Heart left ventricle (tissue), 16 donors: ENCODE measurements at regions not wholly inside any gene's neighbourhood (a gene's known extent, or its start where the extent isn't known, plus 50 kb on each side); places are given as distances from the start of the nearest gene placed in this dataset.

Experiments used
- ATAC-seq, 4 donors: fragments of 200-7000 bp; cut with Tn5 transposase; one replicate each; pipeline ENCODE4 v1.9.1; 2020 to 2022; ENCODE audit warnings: moderate library complexity in 4 of 4, mild to moderate bottlenecking in 3 of 4, moderate number of reproducible peaks in 1 of 4
- DNase-seq, 5 donors: peaks; one replicate each; pipeline ENCODE4 v3.0.0-alpha.2; 2020
- H3K27ac ChIP-seq, 12 donors: fragments of 200-600 bp; sonication (generic) in 4 of 12; one replicate each; pipeline versions ENCODE4 v1.5.0 to v1.8.0; 2016 to 2022; ENCODE audit warnings: mild to moderate bottlenecking in 2 of 12
- H3K27me3 ChIP-seq, 9 donors: fragments of 200-600 bp; sonication (generic) in 2 of 9; one replicate each; pipeline versions ENCODE4 v1.5.1 to v1.8.0; 2016 to 2022; ENCODE audit warnings: mild to moderate bottlenecking in 3 of 9
- H3K36me3 ChIP-seq, 9 donors: fragments of 200-600 bp; sonication (generic) in 2 of 9; one replicate each; pipeline versions ENCODE4 v1.5.0 to v1.8.0; 2018 to 2022; ENCODE audit warnings: mild to moderate bottlenecking in 2 of 9
- H3K4me1 ChIP-seq, 12 donors: fragments of 200-600 bp; sonication (generic) in 4 of 12; one replicate each; pipeline versions ENCODE4 v1.5.0 to v1.8.0; 2016 to 2022; ENCODE audit warnings: mild to moderate bottlenecking in 3 of 12
- H3K4me3 ChIP-seq, 12 donors: fragments of 200-600 bp; sonication (generic) in 4 of 12; one replicate each; pipeline versions ENCODE4 v1.5.0 to v1.8.0; 2017 to 2022; ENCODE audit warnings: mild to moderate bottlenecking in 9 of 12, moderate library complexity in 4 of 12
- H3K9me3 ChIP-seq, 12 donors: fragments of 200-600 bp; sonication (generic) in 4 of 12; one replicate each; pipeline versions ENCODE4 v1.5.0 to v1.8.0; 2016 to 2022; ENCODE audit warnings: mild to moderate bottlenecking in 1 of 12
- POLR2A ChIP-seq, 2 donors: fragments of 450-650 bp; IDR thresholded peaks; one replicate each; pipeline ENCODE4 v1.6.1; 2017; ENCODE audit warnings: antibody characterized with exemption in 2 of 2, mild to moderate bottlenecking in 2 of 2, moderate library complexity in 2 of 2
- WGBS, 4 donors: extraction: QIAGEN DNeasy Blood & Tissue Kit in 2 of 4; methylation state at CpG; one replicate each; pipeline versions ENCODE4 v1.1.5 to v1.1.7; 2013 to 2018; 5-methylcytosine and 5-hydroxymethylcytosine counted together
- intact Hi-C, 10 donors: fragments of 100-400 bp; cut with DNase I; formaldehyde crosslinking; loops; one replicate each; pipeline versions ENCODE4 v1.11.1 to v1.14.2; 2022
- TF ChIP-seq, protein P1 (sequence below), 12 donors: fragments of 200-600 bp; sonication (generic) in 4 of 12; IDR thresholded peaks; one replicate each; pipeline versions ENCODE4 v1.5.0 to v1.8.0; 2018 to 2022; ENCODE audit warnings: antibody characterized with exemption in 12 of 12, mild to moderate bottlenecking in 5 of 12
- donor health status: ischemic (EF 13 %, LVEDD 7.1; RV severe dilation, severe dysfunction).
- donor health status: healthy with polysubstance abuse.
- donor health status: DM: no; HTN: yes; CAD: no.
- donor health status: DM: no; HTN: no; CAD: no.
- donor health status: ischemic (EF 25% LVEDD 6.9; RV normal size, moderate dysfunction).
- donor health status: ischemic (EF 25% LVEDD 5.7; RV mildly dilated, moderate dysfunction).
- donor health status: healthy.
- donor health status: DM: yes; HTN: yes; CAD: no.
- donor health status: ischemic (EF 35%, LVEDD 5.7; RV mildly dilated, moderate dysfunction).
- donor health status: nonischemic (EF 11% LVEDD 7.7; RV severe dilation, severe dysfunction).
- donor health status: DM: yes; HTN: yes; CAD: no.
- donor health status: PGD.
- donor health status: ischemic (EF 29% LVEDD 5.4; RV normal size, mild dysfunction).
- donor health status: nonischemic (EF 23%, LVEDD 6.1; RV moderate dilation, normal function).

DNA sequence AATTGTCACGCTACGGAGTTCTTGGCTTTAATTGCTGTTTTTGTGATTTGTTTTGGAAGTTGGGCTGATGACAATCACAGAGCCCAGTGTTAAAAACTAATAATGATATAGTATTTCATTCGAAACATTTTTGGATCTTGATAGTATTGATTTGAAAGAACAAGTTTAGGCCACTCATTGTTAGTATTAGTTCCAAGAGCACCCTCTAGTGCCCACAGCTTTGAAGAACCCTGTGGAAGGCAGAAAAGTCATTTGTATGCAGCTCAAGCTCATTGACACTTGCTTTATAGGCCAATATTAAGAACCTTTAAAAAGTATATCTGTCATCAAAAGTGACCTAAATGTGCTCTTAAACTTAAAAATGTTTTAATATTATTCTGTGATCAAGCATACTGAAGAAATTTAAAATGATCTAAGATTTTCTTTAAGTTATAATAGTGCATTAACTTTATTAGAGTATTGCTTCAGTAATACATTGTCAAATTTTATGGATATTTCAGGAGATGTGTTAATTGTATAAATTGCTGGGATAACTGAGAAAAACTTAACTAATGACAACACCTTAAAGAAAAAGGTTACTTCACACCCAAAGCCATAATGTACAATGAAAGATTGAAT lies 191.0 kb downstream of the GRB14 start:
- ATAC-seq = no peak
- intact Hi-C loops = loop anchor here in 9 of 10 donors (2.0 to 5.0 kb wide), 6 partner anchors 1083 to 1248 kb away; no protein-coding TSS in a partner anchor
- TF ChIP-seq, protein P1, sequence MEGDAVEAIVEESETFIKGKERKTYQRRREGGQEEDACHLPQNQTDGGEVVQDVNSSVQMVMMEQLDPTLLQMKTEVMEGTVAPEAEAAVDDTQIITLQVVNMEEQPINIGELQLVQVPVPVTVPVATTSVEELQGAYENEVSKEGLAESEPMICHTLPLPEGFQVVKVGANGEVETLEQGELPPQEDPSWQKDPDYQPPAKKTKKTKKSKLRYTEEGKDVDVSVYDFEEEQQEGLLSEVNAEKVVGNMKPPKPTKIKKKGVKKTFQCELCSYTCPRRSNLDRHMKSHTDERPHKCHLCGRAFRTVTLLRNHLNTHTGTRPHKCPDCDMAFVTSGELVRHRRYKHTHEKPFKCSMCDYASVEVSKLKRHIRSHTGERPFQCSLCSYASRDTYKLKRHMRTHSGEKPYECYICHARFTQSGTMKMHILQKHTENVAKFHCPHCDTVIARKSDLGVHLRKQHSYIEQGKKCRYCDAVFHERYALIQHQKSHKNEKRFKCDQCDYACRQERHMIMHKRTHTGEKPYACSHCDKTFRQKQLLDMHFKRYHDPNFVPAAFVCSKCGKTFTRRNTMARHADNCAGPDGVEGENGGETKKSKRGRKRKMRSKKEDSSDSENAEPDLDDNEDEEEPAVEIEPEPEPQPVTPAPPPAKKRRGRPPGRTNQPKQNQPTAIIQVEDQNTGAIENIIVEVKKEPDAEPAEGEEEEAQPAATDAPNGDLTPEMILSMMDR (IDR thresholded peaks at IDR 0.05) = peak; percentile 38 to 70 (median 53)
- TF ChIP-seq POLR2A (IDR thresholded peaks at IDR 0.05) = no peak
- Histone ChIP-seq H3K4me3 (no peak overlapping the region), H3K9me3 (no peaks in the 10 kb centered on the region), H3K27me3 (peaks cover 0 to 6% (median 0%) of the 10 kb centered on the region in 9 donors), H3K4me1 (no peaks in the 10 kb centered on the region), H3K36me3 (no peaks in the 10 kb centered on the region), H3K27ac (no peak overlapping the region)
- DNase-seq = no peak
- 70 to 81% (median 72%) methylated on average over 3 of the region's 3 CpGs for WGBS, 4 donors

DNA sequence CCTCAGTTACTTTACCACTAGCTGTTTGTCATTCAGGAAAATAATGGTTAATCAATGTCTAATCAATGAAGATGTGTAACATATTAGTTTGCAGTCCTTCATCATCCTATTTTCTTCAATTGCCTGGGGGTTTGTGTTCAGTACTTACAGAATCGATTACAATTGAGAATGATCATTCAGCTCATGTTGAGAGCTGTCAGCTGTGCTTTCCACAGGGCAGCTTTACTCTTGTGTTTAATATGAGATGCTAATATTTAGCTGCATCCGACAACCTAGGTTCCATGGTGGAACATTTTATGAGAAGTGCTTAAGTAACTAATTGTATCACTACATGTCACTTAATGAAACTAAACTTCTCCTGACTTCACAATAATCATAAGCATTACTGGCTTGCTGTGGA lies 191.9 kb downstream of the GRB14 start:
- H3K4me3 ChIP-seq = no peak overlapping the region
- intact Hi-C loops = loop anchor here in 7 of 10 donors (2.0 to 10.0 kb wide), 5 partner anchors 1082 to 1232 kb away; no protein-coding TSS in a partner anchor
- DNase-seq (no peak), ATAC-seq (no peak)
- H3K9me3 ChIP-seq = no peaks in the 10 kb centered on the region
- H3K27ac ChIP-seq = no peak overlapping the region
- no peaks in the 10 kb centered on the region for H3K4me1 ChIP-seq
- H3K36me3 ChIP-seq = no peaks in the 10 kb centered on the region
- TF ChIP-seq, protein P1 (IDR thresholded peaks at IDR 0.05) = no peak
- TF ChIP-seq POLR2A (IDR thresholded peaks at IDR 0.05) = no peak
- WGBS, 4 donors = 75 to 79% (median 77%) methylated on average over 2 of the region's 2 CpGs
- H3K27me3 ChIP-seq = peaks cover 0 to 5% (median 0%) of the 10 kb centered on the region in 9 donors

DNA sequence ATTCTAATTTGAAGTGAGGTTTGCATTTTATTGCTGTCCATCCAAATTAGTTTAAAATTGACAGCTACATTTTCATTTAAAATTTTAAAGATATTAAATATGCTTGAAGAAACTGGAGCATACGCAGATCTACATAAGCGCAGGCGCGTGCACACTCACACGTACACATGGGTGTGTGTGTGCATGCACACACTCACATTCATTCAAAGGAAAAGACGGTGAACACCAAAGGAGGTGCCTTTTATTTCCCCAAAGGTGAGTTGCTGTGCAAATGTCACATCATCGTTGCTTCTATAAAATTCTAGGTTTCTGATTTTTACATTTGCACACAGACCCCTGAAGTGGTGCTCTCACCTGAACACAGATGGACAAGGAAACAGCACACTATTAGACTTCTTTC lies 194.2 kb downstream of the GRB14 start:
- no peaks in the 10 kb centered on the region for H3K4me1 ChIP-seq
- no peaks in the 10 kb centered on the region for H3K36me3 ChIP-seq
- ATAC-seq = no peak
- DNase-seq = no peak
- no peak overlapping the region for H3K4me3 ChIP-seq
- 93 to 96% (median 95%) methylated on average over 7 of the region's 7 CpGs for WGBS, 4 donors
- H3K27me3 ChIP-seq = no peaks in the 10 kb centered on the region
- no peaks in the 10 kb centered on the region for H3K9me3 ChIP-seq
- no peak for TF ChIP-seq POLR2A (IDR thresholded peaks at IDR 0.05)
- TF ChIP-seq, protein P1 (IDR thresholded peaks at IDR 0.05) = no peak
- intact Hi-C loops = loop anchor here in 6 of 10 donors (5.0 to 10.0 kb wide), 4 partner anchors 1080 to 1230 kb away; no protein-coding TSS in a partner anchor
- H3K27ac ChIP-seq = no peak overlapping the region

DNA sequence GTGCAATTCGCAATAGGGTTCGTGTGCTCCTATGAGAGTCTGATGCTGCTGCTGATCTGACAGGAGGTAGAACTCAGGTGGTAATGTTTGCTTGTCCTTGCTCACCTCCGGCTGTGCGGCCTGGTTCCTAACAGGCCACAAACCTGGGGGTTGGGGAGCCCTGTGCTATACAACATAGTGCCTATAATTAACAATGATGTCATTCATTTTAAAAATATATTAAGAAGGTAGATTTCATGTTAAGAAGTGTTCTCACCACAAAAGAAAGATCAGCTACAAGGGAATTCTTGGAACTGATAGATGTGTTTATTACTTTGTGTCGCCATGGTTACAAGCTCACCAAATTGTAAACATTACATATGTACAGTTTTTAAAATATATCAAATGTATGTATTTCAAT lies 200.5 kb downstream of the GRB14 start:
- H3K4me1 ChIP-seq = no peaks in the 10 kb centered on the region
- intact Hi-C loops = loop anchor here in 1 of 10 donors (10.0 kb wide), 1 partner anchor 1076 kb away; no protein-coding TSS in a partner anchor
- no peak overlapping the region for H3K4me3 ChIP-seq
- H3K36me3 ChIP-seq = no peaks in the 10 kb centered on the region
- H3K27ac ChIP-seq = no peak overlapping the region
- DNase-seq = no peak
- H3K27me3 ChIP-seq = no peaks in the 10 kb centered on the region
- no peak for ATAC-seq
- no peaks in the 10 kb centered on the region for H3K9me3 ChIP-seq
- 90 to 95% (median 93%) methylated on average over 5 of the region's 5 CpGs for WGBS, 4 donors
- TF ChIP-seq, protein P1 (IDR thresholded peaks at IDR 0.05) = no peak
- TF ChIP-seq POLR2A (IDR thresholded peaks at IDR 0.05) = no peak
